ENCODE measurements at regions not wholly inside any gene's neighbourhood (a gene's known extent, or its start where the extent isn't known, plus 50 kb on each side); places are given as distances from the start of the nearest gene placed in this dataset.

- no peak for DNase-seq
Measured at GRCh38 chr2:57973621-57974186, 72.9 kb upstream of the VRK2 start.

DNA sequence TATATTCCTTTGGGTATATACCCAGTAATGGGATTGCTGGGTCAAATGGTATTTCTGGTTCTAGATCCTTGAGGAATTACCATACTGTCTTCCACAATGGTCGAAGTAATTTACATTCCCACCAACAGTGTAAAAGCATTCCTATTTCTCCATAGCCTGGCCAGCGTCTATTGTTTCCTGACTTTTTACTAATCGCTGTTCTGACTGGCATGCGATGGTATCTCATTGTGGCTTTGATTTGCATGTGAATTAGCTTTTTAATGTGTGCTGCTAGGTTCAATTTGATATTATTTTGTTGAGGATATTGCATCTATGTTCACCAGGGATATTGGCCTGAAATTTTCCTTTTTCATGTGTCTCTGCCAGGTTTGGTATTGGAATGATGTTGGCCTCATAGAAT lies 67.4 kb upstream of the VRK2 start:
- no peak for DNase-seq

- DNase-seq: no peak
Measured at GRCh38 chr2:57981083-57981768, 65.4 kb upstream of the VRK2 start.

- DNase-seq: no peak
Measured at GRCh38 chr2:57987835-57988573, 58.6 kb upstream of the VRK2 start.

- no peak for DNase-seq
Measured at GRCh38 chr2:57990118-57990725, 56.4 kb upstream of the VRK2 start.
